ENCODE measurements at regions not wholly inside any gene's neighbourhood (a gene's known extent, or its start where the extent isn't known, plus 50 kb on each side); places are given as distances from the start of the nearest gene placed in this dataset.
"Not testable (repeated sequence)": the region's sequence is repeated elsewhere in the genome, so short reads cannot be mapped to it uniquely, and the experiment has no call there.

DNA sequence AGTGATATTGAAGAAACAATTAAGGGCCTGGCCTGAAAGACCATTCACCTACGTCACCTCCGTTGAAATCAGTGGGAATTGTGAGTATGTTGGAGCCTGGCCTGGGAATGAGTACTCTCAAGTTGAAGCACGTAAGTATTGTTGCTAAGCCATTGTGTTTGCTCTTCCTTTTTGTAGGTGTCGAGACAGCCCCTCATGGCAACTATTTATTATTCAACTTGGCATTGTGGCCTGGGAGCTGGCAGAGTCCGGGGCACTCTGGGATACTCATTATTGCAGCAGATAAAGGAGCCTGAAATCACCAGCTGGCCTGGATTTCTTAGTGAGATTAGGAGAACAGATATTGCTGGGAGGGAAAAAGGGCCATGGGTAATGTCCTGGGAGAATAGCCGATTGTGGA lies 147.4 kb downstream of the C12orf75 start:
- H3K9me3 ChIP-seq = no peaks in the 10 kb centered on the region
- no peak overlapping the region for H3K4me3 ChIP-seq
- ATAC-seq (no peak), DNase-seq (no peak)
- no peaks in the 10 kb centered on the region for H3K4me1 ChIP-seq (ENCODE audit: low read depth)
- TF ChIP-seq, protein P1, sequence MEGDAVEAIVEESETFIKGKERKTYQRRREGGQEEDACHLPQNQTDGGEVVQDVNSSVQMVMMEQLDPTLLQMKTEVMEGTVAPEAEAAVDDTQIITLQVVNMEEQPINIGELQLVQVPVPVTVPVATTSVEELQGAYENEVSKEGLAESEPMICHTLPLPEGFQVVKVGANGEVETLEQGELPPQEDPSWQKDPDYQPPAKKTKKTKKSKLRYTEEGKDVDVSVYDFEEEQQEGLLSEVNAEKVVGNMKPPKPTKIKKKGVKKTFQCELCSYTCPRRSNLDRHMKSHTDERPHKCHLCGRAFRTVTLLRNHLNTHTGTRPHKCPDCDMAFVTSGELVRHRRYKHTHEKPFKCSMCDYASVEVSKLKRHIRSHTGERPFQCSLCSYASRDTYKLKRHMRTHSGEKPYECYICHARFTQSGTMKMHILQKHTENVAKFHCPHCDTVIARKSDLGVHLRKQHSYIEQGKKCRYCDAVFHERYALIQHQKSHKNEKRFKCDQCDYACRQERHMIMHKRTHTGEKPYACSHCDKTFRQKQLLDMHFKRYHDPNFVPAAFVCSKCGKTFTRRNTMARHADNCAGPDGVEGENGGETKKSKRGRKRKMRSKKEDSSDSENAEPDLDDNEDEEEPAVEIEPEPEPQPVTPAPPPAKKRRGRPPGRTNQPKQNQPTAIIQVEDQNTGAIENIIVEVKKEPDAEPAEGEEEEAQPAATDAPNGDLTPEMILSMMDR (IDR thresholded peaks at IDR 0.05) = no peak
- intact Hi-C loops (cut with DNase I, micrococcal nuclease) = no loop called here
- no peaks in the 10 kb centered on the region for H3K36me3 ChIP-seq (ENCODE audit: low read depth)

GRCh38 chr12:105478788-105479187 lies 148.3 kb downstream of the C12orf75 start:
- H3K4me1 ChIP-seq (ENCODE audit: low read depth); ATAC-seq; H3K9me3 ChIP-seq; DNase-seq; intact Hi-C loops (cut with DNase I, micrococcal nuclease); H3K36me3 ChIP-seq (ENCODE audit: low read depth); H3K4me3 ChIP-seq: not testable (repeated sequence)

GRCh38 chr12:105479710-105480109 lies 149.2 kb downstream of the C12orf75 start:
- no peaks in the 10 kb centered on the region for H3K4me1 ChIP-seq (ENCODE audit: low read depth)
- ATAC-seq = no peak
- no peak for DNase-seq
- H3K36me3 ChIP-seq (ENCODE audit: low read depth) = no peaks in the 10 kb centered on the region
- H3K9me3 ChIP-seq = no peaks in the 10 kb centered on the region
- H3K4me3 ChIP-seq = no peak overlapping the region
- intact Hi-C loops (cut with DNase I, micrococcal nuclease) = no loop called here
- TF ChIP-seq, protein P1 (IDR thresholded peaks at IDR 0.05) = no peak

DNA sequence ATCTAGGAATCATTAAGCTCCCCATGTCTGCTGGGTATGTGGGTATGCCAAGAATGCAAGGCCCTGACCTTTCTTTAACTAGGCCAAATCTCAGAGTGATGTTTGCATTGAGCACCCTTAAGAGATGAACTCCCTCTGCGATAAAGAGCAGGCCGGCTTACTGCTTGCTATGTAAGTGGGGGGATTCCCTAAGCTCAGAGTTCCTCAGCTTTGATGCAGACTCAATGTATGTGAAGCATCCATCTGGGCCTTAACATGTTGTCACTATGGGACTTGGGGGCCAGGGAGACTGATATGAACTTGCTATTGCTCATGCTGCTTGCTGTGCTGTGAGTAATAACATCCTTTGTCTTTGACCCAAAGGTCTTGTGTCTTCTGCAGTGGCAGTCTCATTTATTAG lies 149.7 kb downstream of the C12orf75 start:
- no peak overlapping the region for H3K4me3 ChIP-seq
- TF ChIP-seq, protein P1 (IDR thresholded peaks at IDR 0.05) = no peak
- DNase-seq (no peak), ATAC-seq (no peak)
- no peaks in the 10 kb centered on the region for H3K4me1 ChIP-seq (ENCODE audit: low read depth)
- no peaks in the 10 kb centered on the region for H3K9me3 ChIP-seq
- H3K36me3 ChIP-seq (ENCODE audit: low read depth) = no peaks in the 10 kb centered on the region
- intact Hi-C loops (cut with DNase I, micrococcal nuclease) = no loop called here

DNA sequence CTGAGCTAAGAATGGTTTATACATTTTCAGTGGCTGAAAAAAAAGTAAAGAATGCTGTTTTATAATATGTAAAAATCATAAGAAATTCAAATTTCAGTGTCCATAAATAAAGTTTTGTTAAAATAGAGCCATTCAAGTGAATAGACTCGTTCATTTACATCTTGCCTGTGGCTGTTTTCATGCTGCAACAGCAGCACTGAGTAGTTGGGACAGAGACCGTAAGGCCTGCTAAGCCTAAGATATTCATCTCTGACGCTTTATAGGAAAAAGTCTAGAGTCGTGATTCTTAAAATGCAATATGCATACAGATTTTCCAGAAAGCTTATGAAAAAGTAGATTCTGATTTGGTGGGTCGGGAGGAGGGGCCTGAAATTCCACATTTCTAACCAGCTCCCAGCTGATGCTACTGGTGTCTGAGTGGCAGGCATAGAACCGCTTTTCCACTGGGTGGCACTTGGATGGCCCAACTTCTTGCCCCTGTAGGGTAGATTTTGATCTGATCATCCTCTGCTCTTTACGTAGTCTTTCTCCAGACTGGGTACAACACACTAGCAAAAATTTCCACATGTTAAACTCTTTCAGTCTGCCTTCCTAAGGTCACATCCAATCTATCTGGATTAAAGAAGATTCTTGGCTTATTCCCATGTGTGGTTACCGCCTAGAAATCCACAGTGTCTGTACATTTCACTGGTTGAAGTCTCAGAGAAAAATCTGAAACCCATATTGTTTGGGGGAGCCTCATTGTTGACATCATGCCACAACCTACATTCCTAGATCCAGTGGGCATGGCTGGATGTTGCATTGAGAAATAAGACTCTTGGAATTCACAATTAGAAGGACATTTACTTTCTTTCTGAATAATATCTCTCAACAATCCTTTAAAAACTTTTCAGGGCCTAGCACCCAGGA lies 151.2 kb downstream of the C12orf75 start:
- Histone ChIP-seq H3K36me3 (ENCODE audit: low read depth) (no peaks in the 10 kb centered on the region), H3K4me3 (no peak overlapping the region), H3K4me1 (ENCODE audit: low read depth) (no peaks in the 10 kb centered on the region), H3K9me3 (no peaks in the 10 kb centered on the region)
- TF ChIP-seq, protein P1 (IDR thresholded peaks at IDR 0.05) = no peak
- intact Hi-C loops (cut with DNase I, micrococcal nuclease) = no loop called here
- no peak for DNase-seq
- no peak for ATAC-seq

- no peaks in the 10 kb centered on the region for H3K9me3 ChIP-seq
- DNase-seq = no peak
- no peaks in the 10 kb centered on the region for H3K36me3 ChIP-seq (ENCODE audit: low read depth)
- intact Hi-C loops (cut with DNase I, micrococcal nuclease) = no loop called here
- no peak for ATAC-seq
- no peaks in the 10 kb centered on the region for H3K4me1 ChIP-seq (ENCODE audit: low read depth)
- TF ChIP-seq, protein P1 (IDR thresholded peaks at IDR 0.05) = no peak
- no peak overlapping the region for H3K4me3 ChIP-seq
Measured at GRCh38 chr12:105482951-105483350, 152.5 kb downstream of the C12orf75 start.

Measured in mucosa of descending colon (tissue), 3 donors.